ENCODE measurements at regions not wholly inside any gene's neighbourhood (a gene's known extent, or its start where the extent isn't known, plus 50 kb on each side); places are given as distances from the start of the nearest gene placed in this dataset.

- TF ChIP-seq CTCF (IDR thresholded peaks at IDR 0.05; ENCODE audit: low read length, missing control alignments), result no peak
- DNase-seq (ENCODE audit: low read depth), result no peak
- no peak overlapping the region for H3K4me3 ChIP-seq (replicated peaks; ENCODE audit: low read depth, low read length)
These were observed 564.7 kb upstream of the FLRT2 start for GRCh38 chr14:84965279-84965678.

- DNase-seq (ENCODE audit: low read depth), result no peak
- no peak for TF ChIP-seq CTCF (IDR thresholded peaks at IDR 0.05; ENCODE audit: low read length, missing control alignments)
- no peak overlapping the region for H3K4me3 ChIP-seq (replicated peaks; ENCODE audit: low read depth, low read length)
These were observed 560.4 kb upstream of the FLRT2 start for GRCh38 chr14:84969501-84969900.

GRCh38 chr14:84975241-84975902, 554.6 kb upstream of the FLRT2 start:
- no peak for TF ChIP-seq CTCF (IDR thresholded peaks at IDR 0.05; ENCODE audit: low read length, missing control alignments)
- no peak for DNase-seq (ENCODE audit: low read depth)
- H3K4me3 ChIP-seq (replicated peaks; ENCODE audit: low read depth, low read length), result no peak overlapping the region

- no peak for TF ChIP-seq CTCF (IDR thresholded peaks at IDR 0.05; ENCODE audit: low read length, missing control alignments)
- DNase-seq (ENCODE audit: low read depth), result no peak
- no peak overlapping the region for H3K4me3 ChIP-seq (replicated peaks; ENCODE audit: low read depth, low read length)
These were observed 553.1 kb upstream of the FLRT2 start for GRCh38 chr14:84976805-84977204.

- no peak for DNase-seq (ENCODE audit: low read depth)
- no peak for TF ChIP-seq CTCF (IDR thresholded peaks at IDR 0.05; ENCODE audit: low read length, missing control alignments)
- no peak overlapping the region for H3K4me3 ChIP-seq (replicated peaks; ENCODE audit: low read depth, low read length)
These were observed 542.9 kb upstream of the FLRT2 start for GRCh38 chr14:84987042-84987441.

- no peak for TF ChIP-seq CTCF (IDR thresholded peaks at IDR 0.05; ENCODE audit: low read length, missing control alignments)
- DNase-seq (ENCODE audit: low read depth), result no peak
- H3K4me3 ChIP-seq (replicated peaks; ENCODE audit: low read depth, low read length), result no peak overlapping the region
These were observed 541.6 kb upstream of the FLRT2 start for GRCh38 chr14:84988357-84988756.

- TF ChIP-seq CTCF (IDR thresholded peaks at IDR 0.05; ENCODE audit: low read length, missing control alignments), result no peak
- H3K4me3 ChIP-seq (replicated peaks; ENCODE audit: low read depth, low read length), result no peak overlapping the region
- DNase-seq (ENCODE audit: low read depth), result no peak
These were observed 538.9 kb upstream of the FLRT2 start for GRCh38 chr14:84991021-84991420.

Measured in fibroblast of pulmonary artery (primary cell).